ENCODE measurements at regions not wholly inside any gene's neighbourhood (a gene's known extent, or its start where the extent isn't known, plus 50 kb on each side); places are given as distances from the start of the nearest gene placed in this dataset.

GRCh38 chr18:27899893-27900292 is 277.0 kb downstream of the CDH2 start:
- no peak for DNase-seq (ENCODE audit: low read depth)

GRCh38 chr18:27894746-27895145 is 282.2 kb downstream of the CDH2 start:
- DNase-seq (ENCODE audit: low read depth), result no peak

DNA sequence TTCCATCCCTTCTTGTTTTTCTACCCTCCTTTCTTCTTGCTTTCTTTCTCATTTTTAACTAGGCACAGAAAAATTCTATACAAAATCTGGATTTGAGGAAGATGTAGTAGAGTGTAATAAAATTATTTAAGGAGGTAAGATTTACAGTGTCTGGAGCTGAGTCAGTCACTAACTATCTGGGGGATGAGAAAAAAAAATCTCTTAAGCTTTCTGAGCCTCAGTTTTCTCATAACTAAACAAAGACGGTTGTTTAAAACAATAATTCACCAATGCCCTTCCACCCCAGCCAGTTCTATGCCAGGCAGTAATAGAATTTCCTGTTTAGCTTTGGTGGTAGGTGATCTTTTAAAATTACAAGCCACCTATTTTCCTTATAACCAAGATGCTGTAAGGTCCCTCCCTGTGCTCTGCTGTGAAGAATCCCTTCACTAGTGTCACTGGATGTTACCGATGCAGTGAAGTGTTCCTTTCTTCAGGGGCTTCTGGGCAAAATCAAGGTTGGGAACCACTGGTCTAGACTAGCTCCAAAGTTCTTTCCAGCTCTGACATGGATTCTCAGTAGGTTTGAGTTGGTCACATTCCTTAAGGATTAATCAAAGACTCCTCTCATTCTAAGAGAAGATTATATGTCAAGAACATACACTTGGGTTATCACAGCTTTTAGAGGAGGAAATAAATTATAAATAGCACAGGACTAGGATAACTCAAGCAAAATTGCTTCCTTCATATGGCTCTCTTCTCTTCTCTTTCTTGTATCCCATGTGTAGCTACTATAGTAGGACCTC is 289.0 kb downstream of the CDH2 start:
- DNase-seq (ENCODE audit: low read depth), result no peak

GRCh38 chr18:27887287-27887686 is 289.6 kb downstream of the CDH2 start:
- DNase-seq (ENCODE audit: low read depth), result no peak

DNA sequence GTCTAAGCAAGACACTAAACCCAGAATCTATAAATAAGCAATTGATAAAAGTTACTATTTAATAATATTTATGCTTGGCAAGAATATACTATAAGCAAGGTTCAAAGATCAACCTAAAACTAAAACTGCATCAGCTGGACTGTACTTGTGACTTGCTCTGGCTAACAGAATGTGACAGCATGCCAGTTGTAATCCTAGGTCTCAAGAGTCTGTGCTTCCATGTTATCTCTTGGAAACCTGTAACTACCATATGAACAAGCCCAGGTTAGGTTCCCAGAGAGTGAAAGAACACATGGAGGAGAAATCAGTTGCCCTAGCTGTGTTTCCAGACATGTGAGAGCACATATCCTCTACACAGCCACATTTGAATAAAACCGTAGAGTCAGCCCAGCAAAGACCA is 297.4 kb downstream of the CDH2 start:
- DNase-seq (ENCODE audit: low read depth), result no peak

GRCh38 chr18:27871726-27872125 is 305.2 kb downstream of the CDH2 start:
- no peak for DNase-seq (ENCODE audit: low read depth)

- DNase-seq (ENCODE audit: low read depth), result no peak
Observed at GRCh38 chr18:27869735-27870134, 307.2 kb downstream of the CDH2 start.

GRCh38 chr18:27865431-27865830 is 311.5 kb downstream of the CDH2 start:
- DNase-seq (ENCODE audit: low read depth), result no peak

DNA sequence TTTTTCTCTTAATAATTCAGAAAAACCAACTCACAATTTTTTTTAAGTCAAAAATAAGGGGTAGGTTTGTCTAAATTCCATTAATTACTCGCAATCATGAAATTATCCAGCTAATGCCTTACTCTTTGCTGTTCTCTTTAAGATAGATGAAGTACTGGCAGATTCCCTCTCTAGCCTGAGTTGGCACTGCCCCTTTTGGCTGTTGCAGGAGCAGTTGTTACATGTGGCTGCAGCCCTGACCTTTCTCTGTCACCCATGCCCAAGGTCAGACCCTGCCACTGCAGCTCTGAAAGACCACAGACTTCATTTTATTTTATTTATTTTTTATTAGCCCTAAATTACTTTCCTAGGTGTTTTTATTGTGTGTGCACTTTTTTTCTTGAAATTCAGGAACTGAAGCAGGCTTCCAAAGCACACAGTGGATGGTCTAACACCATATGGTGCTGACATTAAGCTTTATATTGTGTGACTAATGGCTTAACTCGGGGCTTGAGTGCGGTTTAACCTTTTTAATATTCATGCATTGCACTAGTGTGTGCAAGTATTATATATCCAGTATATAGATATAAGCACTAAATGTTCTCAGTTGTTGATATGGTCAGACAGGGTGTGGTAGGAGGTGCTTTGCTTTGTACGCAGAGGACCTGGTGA is 313.0 kb downstream of the CDH2 start:
- DNase-seq (ENCODE audit: low read depth), result no peak

GRCh38 chr18:27862041-27862682 is 314.8 kb downstream of the CDH2 start:
- DNase-seq (ENCODE audit: low read depth), result no peak

GRCh38 chr18:27861539-27861938 is 315.4 kb downstream of the CDH2 start:
- DNase-seq (ENCODE audit: low read depth), result no peak

DNA sequence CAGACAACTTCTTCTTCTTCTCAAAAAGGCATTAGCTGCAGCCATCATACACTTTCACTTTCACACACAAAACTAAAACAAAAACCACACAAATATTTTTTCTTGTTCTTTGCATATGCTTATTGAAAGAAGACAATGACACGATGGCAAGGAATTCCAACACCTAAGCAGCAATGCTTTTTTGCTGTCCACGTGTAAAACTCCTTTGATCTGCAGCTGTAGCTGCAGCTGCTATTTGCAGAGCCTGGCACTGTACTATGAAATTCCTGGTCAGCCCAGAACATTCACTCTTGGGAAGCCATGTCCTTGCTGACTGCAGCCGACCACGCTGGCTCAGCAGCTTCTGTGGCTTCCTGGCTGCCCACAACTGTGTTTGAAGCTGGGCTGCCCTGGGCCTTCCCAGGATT is 316.2 kb downstream of the CDH2 start:
- no peak for DNase-seq (ENCODE audit: low read depth)

DNA sequence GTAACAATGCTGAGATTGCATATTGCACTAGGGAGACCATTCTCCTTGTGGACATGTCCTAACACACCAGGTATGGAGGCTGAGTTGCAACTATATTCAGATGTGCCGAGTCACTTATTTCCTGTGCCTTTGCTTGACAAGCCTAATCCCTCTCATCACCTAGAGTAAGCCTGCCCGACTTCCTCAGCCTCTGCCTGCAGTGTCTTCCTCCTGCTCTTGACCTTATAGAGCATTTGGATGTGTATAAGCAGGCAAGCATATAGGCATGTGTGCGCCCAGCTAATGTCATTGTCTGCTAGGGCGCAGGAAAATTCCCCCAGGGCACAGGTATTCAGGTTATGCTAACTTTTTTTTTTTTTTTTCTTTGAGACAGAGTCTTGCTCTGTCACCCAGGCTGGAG is 316.9 kb downstream of the CDH2 start:
- no peak for DNase-seq (ENCODE audit: low read depth)

- no peak for DNase-seq (ENCODE audit: low read depth)
Observed at GRCh38 chr18:27856820-27857219, 320.1 kb downstream of the CDH2 start.

GRCh38 chr18:27855486-27855885 is 321.4 kb downstream of the CDH2 start:
- DNase-seq (ENCODE audit: low read depth), result no peak

DNA sequence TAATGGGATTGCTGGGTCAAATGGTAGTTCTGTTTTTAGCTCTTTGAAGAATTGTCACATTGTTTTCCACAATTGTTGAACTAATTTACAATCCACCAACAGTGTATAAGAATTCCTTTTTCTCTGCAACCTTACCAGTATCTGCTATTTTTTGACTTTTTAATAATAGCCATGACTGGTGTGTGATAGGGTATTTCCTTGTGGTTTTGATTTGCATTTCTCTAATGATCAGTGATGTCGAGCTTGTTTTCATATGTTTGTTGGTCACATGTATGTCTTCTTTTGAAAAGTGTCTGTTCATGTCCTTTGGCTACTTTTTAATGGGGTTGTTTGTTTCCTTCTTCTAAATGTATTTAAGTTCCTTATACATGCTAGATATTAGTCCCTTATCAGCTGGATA is 322.3 kb downstream of the CDH2 start:
- DNase-seq (ENCODE audit: low read depth), result no peak

- DNase-seq (ENCODE audit: low read depth), result no peak
Observed at GRCh38 chr18:27848336-27848735, 328.6 kb downstream of the CDH2 start.

- no peak for DNase-seq (ENCODE audit: low read depth)
Observed at GRCh38 chr18:27847412-27847811, 329.5 kb downstream of the CDH2 start.

GRCh38 chr18:27845897-27846296 is 331.0 kb downstream of the CDH2 start:
- DNase-seq (ENCODE audit: low read depth), result no peak

DNA sequence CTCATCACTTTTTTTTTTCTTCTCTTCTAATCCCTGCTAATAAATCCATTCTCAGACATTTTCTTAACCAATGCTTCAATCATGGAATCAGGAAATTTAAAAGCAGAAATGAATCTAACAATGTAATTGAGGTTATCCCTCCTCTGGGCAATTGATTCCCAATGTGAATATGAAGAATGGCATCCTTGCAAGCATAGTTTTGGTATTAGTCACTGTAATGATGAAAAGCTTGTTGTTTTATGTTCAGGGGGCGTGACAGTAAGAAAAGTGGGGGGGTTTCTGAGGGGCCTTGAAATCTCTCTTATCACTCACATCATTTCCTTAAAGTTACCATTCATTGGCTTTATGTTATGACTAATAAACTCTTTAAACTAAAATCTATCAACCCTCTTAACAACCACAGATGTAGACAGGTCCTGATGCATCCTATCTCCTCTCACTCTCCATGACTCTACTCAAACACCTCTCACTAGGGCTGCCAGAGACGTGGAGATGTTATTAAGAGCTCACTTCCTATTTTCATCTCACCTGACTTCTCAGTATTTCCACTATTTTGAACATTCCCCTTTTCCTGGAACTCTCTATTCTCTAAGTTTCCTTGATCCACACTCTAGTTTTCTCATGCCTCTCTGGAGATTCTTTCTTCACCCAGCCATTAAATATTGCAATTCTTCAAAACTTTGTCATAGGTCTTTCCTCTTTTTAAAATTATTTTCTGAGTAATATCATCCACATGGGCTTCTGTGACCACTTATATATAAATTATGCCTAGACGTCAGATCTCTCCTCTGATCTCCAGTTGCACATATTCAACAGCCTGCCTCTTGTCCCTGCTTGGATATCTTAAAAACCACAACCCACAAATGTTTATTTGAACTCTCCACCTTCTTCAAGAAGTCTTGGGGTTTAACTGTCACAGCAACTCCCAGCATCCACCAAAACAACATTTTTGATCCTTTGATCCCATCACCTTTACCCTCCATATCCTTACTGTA is 332.9 kb downstream of the CDH2 start:
- DNase-seq (ENCODE audit: low read depth), result no peak

DNA sequence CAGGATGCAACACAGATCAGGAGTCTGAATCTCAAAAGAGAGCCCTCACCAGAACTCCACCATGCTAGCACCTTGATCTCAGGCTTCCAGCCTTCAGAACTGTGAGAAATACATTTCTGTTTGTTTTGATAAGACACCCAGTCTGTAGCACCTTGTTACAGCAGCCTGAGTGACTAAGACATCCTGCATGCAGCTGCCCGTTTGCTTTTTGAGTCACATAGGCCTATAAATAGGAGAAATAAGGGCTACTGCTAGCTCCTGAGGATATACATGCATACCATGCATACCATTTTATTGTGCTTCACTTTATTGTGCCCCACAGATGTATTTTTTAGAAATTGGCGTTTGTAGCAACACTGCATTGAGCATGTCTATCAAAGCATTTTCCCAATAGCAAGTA is 337.8 kb downstream of the CDH2 start:
- DNase-seq (ENCODE audit: low read depth), result no peak

GRCh38 chr18:27838225-27838624 is 338.7 kb downstream of the CDH2 start:
- DNase-seq (ENCODE audit: low read depth), result no peak
